ENCODE measurements at regions not wholly inside any gene's neighbourhood (a gene's known extent, or its start where the extent isn't known, plus 50 kb on each side); places are given as distances from the start of the nearest gene placed in this dataset.

DNA sequence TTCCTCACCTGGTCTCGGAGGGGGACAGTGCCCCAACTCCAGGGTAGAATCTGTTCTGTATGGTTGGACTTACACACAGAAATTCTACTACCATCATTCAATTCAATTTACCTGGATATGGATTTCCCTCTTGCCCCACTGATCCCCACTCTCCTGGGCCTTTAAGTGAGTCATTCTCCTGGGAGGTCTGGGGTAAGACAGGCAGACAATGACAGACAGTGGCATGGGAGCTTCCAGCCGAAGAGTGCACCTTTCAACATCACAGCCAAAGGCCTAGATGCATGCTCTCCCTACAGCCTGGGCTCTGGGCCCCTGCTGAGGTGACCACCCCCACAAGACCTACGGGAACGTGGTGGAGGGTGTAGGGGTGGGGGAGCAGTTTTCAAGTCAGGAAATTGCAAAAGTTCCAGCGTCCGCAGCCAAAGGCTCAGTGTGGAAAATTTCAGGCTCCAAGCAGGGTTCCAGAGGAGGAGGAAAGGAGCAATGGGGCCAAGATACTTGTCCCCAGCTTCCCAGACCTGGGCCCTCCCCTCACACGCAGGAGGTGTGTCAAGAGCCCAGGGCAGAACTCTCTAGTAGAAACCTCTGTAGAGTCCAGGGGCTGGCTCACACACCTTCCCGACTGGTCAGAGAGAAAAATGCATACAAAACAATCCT lies 296.4 kb downstream of the CYP26B1 start:
- no peak for DNase-seq (ENCODE audit: extremely low read depth in 1 of 2, low read depth in 1 of 2)

- DNase-seq (ENCODE audit: extremely low read depth in 1 of 2, low read depth in 1 of 2), result no peak
These were observed 297.3 kb downstream of the CYP26B1 start for GRCh38 chr2:71850306-71850801.

- DNase-seq (ENCODE audit: extremely low read depth in 1 of 2, low read depth in 1 of 2), result no peak
These were observed 297.9 kb downstream of the CYP26B1 start for GRCh38 chr2:71849607-71850305.

- DNase-seq (ENCODE audit: extremely low read depth in 1 of 2, low read depth in 1 of 2), result no peak
These were observed 298.6 kb downstream of the CYP26B1 start for GRCh38 chr2:71849111-71849510.

DNA sequence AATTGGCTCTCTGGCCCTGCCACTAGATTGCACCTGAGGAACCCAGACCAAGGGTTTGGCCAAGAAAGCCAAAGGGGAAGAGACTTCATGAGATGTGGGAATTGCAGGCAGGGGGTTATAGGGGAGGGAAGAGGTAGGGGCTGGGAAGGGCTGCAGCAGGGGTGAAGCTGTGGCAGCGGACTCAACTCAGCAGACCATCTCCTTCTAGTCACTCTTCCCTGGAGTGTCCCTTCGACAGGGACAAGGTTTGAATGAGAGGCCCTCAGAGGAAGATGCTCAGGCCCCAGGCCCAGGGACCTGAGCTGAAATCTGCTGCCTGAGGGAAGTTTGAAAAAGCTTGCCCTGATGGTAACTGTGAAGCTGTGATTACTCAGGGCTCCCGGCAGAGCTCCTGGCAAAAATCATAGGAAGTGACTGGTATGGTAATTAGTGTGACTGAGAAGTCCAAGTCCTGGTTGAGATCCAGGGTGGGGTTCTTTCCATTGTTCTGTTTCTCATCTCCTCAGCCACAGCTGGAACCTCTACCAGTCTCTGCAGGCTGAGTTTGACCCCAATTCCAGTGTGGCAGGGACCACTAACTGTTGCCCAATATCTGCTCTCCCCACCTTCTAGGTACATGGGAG lies 300.9 kb downstream of the CYP26B1 start:
- DNase-seq (ENCODE audit: extremely low read depth in 1 of 2, low read depth in 1 of 2), result no peak

DNA sequence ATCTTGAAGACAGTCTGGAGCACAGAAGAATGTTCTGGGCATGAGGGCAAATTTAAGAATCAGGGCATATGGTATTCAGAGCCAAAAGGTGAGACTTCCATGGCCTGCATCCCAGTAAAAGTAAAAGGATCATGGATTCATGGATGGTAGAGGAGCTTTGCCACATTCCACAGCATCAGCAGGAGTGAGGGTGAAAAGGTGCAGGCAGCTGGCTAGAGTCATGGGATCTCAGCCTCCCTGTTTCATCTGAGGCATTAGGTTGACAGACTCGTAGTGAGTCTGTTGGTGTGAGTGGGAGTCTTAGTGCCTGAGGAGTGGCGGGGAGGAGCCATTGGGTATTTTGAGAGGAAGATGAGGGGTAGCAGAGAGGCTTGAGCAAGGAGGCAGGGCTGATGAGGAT lies 301.6 kb downstream of the CYP26B1 start:
- DNase-seq (ENCODE audit: extremely low read depth in 1 of 2, low read depth in 1 of 2), result no peak

- DNase-seq (ENCODE audit: extremely low read depth in 1 of 2, low read depth in 1 of 2), result no peak
These were observed 302.7 kb downstream of the CYP26B1 start for GRCh38 chr2:71844967-71845366.

- DNase-seq (ENCODE audit: extremely low read depth in 1 of 2, low read depth in 1 of 2), result no peak
These were observed 304.2 kb downstream of the CYP26B1 start for GRCh38 chr2:71843391-71843850.

- DNase-seq (ENCODE audit: extremely low read depth in 1 of 2, low read depth in 1 of 2), result no peak
These were observed 304.9 kb downstream of the CYP26B1 start for GRCh38 chr2:71842744-71843143.

DNA sequence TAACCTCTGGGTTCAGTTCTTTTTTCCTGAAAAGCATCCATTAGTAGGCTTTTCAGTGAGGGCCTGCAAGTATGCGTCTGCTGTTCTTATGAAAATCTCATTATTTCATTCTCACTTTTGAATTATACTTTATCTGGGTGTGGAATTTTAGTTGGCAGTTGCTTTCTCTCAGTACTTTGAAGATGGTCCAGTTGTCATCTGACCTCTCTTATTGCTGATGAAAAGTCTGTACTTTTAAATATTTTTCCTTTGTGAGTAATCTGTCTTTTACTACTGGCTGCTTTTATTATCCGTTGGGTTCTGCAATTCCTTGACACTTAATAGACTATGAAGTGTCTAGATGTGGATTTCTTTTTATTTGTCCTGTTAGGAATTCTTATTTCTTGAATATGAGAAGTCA lies 307.8 kb downstream of the CYP26B1 start:
- no peak for DNase-seq (ENCODE audit: extremely low read depth in 1 of 2, low read depth in 1 of 2)

GRCh38 chr2:71834796-71835195 lies 312.9 kb downstream of the CYP26B1 start:
- DNase-seq (ENCODE audit: extremely low read depth in 1 of 2, low read depth in 1 of 2), result no peak

- DNase-seq (ENCODE audit: extremely low read depth in 1 of 2, low read depth in 1 of 2), result no peak
These were observed 313.7 kb downstream of the CYP26B1 start for GRCh38 chr2:71833855-71834560.

DNA sequence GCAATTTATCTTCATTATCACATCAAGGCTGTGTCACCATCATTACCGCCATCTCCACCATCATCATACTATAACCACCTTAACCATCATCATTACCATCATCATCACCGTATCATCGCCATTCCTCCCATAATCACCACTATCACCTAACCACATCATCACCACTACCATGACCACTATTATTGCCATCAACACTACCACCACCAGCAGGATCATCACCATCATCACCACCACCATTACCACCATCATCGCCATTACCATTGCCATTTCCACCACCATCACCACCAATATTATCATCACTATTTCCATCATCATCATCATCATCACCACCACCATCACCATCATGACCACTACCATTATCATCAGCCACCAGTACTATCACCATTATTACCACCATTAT lies 314.4 kb downstream of the CYP26B1 start:
- DNase-seq (ENCODE audit: extremely low read depth in 1 of 2, low read depth in 1 of 2), result no peak

- no peak for DNase-seq (ENCODE audit: extremely low read depth in 1 of 2, low read depth in 1 of 2)
These were observed 314.8 kb downstream of the CYP26B1 start for GRCh38 chr2:71832844-71833243.

GRCh38 chr2:71832388-71832787 lies 315.3 kb downstream of the CYP26B1 start:
- no peak for DNase-seq (ENCODE audit: extremely low read depth in 1 of 2, low read depth in 1 of 2)

- DNase-seq (ENCODE audit: extremely low read depth in 1 of 2, low read depth in 1 of 2), result no peak
These were observed 316.5 kb downstream of the CYP26B1 start for GRCh38 chr2:71831193-71831577.

GRCh38 chr2:71830497-71831192 lies 317.0 kb downstream of the CYP26B1 start:
- DNase-seq (ENCODE audit: extremely low read depth in 1 of 2, low read depth in 1 of 2), result no peak

GRCh38 chr2:71829008-71829407 lies 318.7 kb downstream of the CYP26B1 start:
- no peak for DNase-seq (ENCODE audit: extremely low read depth in 1 of 2, low read depth in 1 of 2)

DNA sequence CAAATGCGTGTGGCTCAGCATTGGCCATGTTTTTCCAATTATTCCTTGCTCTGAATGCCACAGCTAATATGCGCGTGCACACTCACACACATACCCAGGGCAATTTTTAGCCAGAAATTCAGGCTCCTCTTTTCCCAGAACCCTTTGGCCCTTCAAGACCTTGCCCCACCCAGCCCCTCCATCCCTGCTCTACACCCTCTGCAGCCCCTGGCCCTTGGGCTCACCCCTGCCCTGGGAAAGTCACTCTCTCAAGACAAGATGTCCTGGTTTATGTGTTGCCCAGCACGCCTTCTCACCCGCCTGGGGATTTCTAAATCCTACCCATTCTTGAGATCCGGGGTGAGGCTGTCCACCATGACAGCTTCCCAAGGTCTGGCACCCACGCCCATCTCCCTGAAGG lies 319.7 kb downstream of the CYP26B1 start:
- no peak for DNase-seq (ENCODE audit: extremely low read depth in 1 of 2, low read depth in 1 of 2)

- no peak for DNase-seq (ENCODE audit: extremely low read depth in 1 of 2, low read depth in 1 of 2)
These were observed 320.1 kb downstream of the CYP26B1 start for GRCh38 chr2:71827524-71827901.
